Peyer's patch (tissue), 4 donors: ENCODE measurements at regions not wholly inside any gene's neighbourhood (a gene's known extent, or its start where the extent isn't known, plus 50 kb on each side); places are given as distances from the start of the nearest gene placed in this dataset.
"Not testable (repeated sequence)": the region's sequence is repeated elsewhere in the genome, so short reads cannot be mapped to it uniquely, and the experiment has no call there.

Source experiments
- DNase-seq, 3 donors: peaks; one replicate each; pipeline ENCODE4 v3.0.0-alpha.2; 2017 to 2019
- H3K27ac ChIP-seq, 4 donors: fragments of 200-600 bp; sonication (generic); one replicate each; pipeline ENCODE4 v1.5.1; 2016 to 2019
- H3K27me3 ChIP-seq, 2 donors: fragments of 200-600 bp; sonication (generic); one replicate each; pipeline ENCODE4 v1.5.1; 2019
- H3K36me3 ChIP-seq, 3 donors: fragments of 200-600 bp; sonication (generic); one replicate each; pipeline ENCODE4 v1.5.1; 2016 to 2019
- H3K4me1 ChIP-seq, 4 donors: fragments of 200-600 bp; sonication (generic); one replicate each; pipeline ENCODE4 v1.5.1; 2016 to 2019
- H3K4me3 ChIP-seq, 4 donors: fragments of 200-600 bp; sonication (generic); 1 replicate in 3 of 4; 2 replicates in 1 of 4; pipeline ENCODE4 v1.5.1; 2016 to 2019; ENCODE audit warnings: mild to moderate bottlenecking in 1 of 4
- H3K9me3 ChIP-seq, 4 donors: fragments of 200-600 bp; sonication (generic); one replicate each; pipeline ENCODE4 v1.5.1; 2016 to 2019; ENCODE audit warnings: mild to moderate bottlenecking in 1 of 4
- POLR2A ChIP-seq, 2 donors: fragments of 450-650 bp; IDR thresholded peaks; one replicate each; pipeline ENCODE4 v1.5.1; 2017; ENCODE audit warnings: antibody characterized with exemption in 2 of 2, mild to moderate bottlenecking in 2 of 2, moderate library complexity in 2 of 2
- TF ChIP-seq, protein P1 (sequence below), 6 experiments: fragments of 450-650 bp in 4 of 6; fragments of 200-600 bp in 2 of 6; sonication (generic) in 1 of 6; IDR thresholded peaks; one replicate each; pipeline ENCODE4 v1.5.1; 2017 to 2019; ENCODE audit warnings: antibody characterized with exemption in 6 of 6, mild to moderate bottlenecking in 3 of 6, moderate library complexity in 1 of 6

DNA sequence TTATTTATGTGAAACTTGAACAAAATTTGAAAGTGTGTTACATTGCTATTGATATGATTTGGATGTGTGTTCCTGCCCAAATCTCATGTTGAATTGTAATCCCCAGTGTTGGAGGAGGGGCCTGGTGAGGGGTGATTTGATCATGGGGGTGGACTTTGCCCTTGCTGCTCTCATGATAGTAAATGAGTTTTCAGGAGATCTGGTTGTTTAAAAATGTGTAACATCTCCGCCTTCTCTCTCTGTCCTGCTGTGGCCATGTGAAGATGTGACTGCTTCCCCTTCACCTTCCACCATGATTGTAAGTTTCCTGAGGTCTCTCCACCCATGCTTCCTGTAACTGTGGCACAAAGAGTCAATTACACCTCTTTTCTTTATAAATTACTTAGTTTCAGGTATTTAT lies 1731.0 kb downstream of the SLITRK5 start:
- no peak for DNase-seq
- no peak overlapping the region for H3K4me3 ChIP-seq
- no peaks in the 10 kb centered on the region for H3K36me3 ChIP-seq
- no peak for TF ChIP-seq POLR2A (IDR thresholded peaks at IDR 0.05)
- TF ChIP-seq, protein P1, sequence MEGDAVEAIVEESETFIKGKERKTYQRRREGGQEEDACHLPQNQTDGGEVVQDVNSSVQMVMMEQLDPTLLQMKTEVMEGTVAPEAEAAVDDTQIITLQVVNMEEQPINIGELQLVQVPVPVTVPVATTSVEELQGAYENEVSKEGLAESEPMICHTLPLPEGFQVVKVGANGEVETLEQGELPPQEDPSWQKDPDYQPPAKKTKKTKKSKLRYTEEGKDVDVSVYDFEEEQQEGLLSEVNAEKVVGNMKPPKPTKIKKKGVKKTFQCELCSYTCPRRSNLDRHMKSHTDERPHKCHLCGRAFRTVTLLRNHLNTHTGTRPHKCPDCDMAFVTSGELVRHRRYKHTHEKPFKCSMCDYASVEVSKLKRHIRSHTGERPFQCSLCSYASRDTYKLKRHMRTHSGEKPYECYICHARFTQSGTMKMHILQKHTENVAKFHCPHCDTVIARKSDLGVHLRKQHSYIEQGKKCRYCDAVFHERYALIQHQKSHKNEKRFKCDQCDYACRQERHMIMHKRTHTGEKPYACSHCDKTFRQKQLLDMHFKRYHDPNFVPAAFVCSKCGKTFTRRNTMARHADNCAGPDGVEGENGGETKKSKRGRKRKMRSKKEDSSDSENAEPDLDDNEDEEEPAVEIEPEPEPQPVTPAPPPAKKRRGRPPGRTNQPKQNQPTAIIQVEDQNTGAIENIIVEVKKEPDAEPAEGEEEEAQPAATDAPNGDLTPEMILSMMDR (IDR thresholded peaks at IDR 0.05) = no peak
- no peaks in the 10 kb centered on the region for H3K9me3 ChIP-seq
- H3K27me3 ChIP-seq = no peaks in the 10 kb centered on the region
- H3K27ac ChIP-seq = no peak overlapping the region
- H3K4me1 ChIP-seq = no peaks in the 10 kb centered on the region

DNA sequence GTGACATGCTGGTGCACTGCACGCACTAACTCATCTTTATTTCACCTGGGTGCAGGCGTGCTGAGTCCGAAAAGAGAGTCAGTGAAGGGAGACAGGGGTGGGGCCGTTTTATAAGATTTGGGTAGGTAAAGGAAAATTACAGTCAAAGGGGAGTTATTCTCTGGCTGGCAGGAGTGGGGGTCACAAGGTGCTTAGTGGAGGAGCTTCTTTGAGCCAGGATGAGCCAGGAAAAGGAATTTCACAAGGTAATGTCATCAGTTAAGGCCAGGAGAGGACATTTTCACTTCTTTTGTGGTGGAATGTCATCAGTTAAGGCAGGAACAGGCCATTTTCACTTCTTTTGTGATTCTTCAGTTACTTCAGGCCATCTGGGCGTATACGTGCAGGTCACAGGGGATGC lies 1734.9 kb downstream of the SLITRK5 start:
- not testable (repeated sequence) for H3K36me3 ChIP-seq, H3K9me3 ChIP-seq, H3K4me3 ChIP-seq, H3K4me1 ChIP-seq, H3K27ac ChIP-seq, DNase-seq, H3K27me3 ChIP-seq

- no peak for DNase-seq
- H3K27ac ChIP-seq = no peak overlapping the region
- H3K36me3 ChIP-seq = no peaks in the 10 kb centered on the region
- H3K27me3 ChIP-seq = no peaks in the 10 kb centered on the region
- no peaks in the 10 kb centered on the region for H3K9me3 ChIP-seq
- no peak overlapping the region for H3K4me3 ChIP-seq
- no peaks in the 10 kb centered on the region for H3K4me1 ChIP-seq
- TF ChIP-seq, protein P1 (IDR thresholded peaks at IDR 0.05) = no peak
- no peak for TF ChIP-seq POLR2A (IDR thresholded peaks at IDR 0.05)
Measured at GRCh38 chr13:89407357-89407756, 1736.2 kb downstream of the SLITRK5 start.

GRCh38 chr13:89432997-89433396 lies 1761.8 kb downstream of the SLITRK5 start:
- Histone ChIP-seq H3K27me3 (no peaks in the 10 kb centered on the region), H3K4me1 (no peaks in the 10 kb centered on the region), H3K27ac (no peak overlapping the region), H3K36me3 (no peaks in the 10 kb centered on the region), H3K4me3 (no peak overlapping the region), H3K9me3 (no peaks in the 10 kb centered on the region)
- TF ChIP-seq, protein P1 (IDR thresholded peaks at IDR 0.05) = no peak
- TF ChIP-seq POLR2A (IDR thresholded peaks at IDR 0.05) = no peak
- no peak for DNase-seq

- H3K9me3 ChIP-seq, H3K4me1 ChIP-seq, DNase-seq, H3K27ac ChIP-seq, H3K4me3 ChIP-seq, H3K27me3 ChIP-seq, H3K36me3 ChIP-seq: not testable (repeated sequence)
Measured at GRCh38 chr13:89434624-89435023, 1763.5 kb downstream of the SLITRK5 start.

GRCh38 chr13:89454681-89455080 lies 1783.5 kb downstream of the SLITRK5 start:
- Histone ChIP-seq H3K27ac (no peak overlapping the region), H3K36me3 (no peaks in the 10 kb centered on the region), H3K4me3 (no peak overlapping the region), H3K9me3 (no peaks in the 10 kb centered on the region), H3K4me1 (no peaks in the 10 kb centered on the region), H3K27me3 (no peaks in the 10 kb centered on the region)
- DNase-seq = no peak
- TF ChIP-seq, protein P1 (IDR thresholded peaks at IDR 0.05) = no peak
- TF ChIP-seq POLR2A (IDR thresholded peaks at IDR 0.05) = no peak

- no peak for TF ChIP-seq POLR2A (IDR thresholded peaks at IDR 0.05)
- TF ChIP-seq, protein P1 (IDR thresholded peaks at IDR 0.05) = no peak
- H3K4me1 ChIP-seq = no peaks in the 10 kb centered on the region
- H3K36me3 ChIP-seq = no peaks in the 10 kb centered on the region
- no peak overlapping the region for H3K4me3 ChIP-seq
- no peaks in the 10 kb centered on the region for H3K27me3 ChIP-seq
- no peaks in the 10 kb centered on the region for H3K9me3 ChIP-seq
- no peak overlapping the region for H3K27ac ChIP-seq
- no peak for DNase-seq
Measured at GRCh38 chr13:89455225-89455624, 1784.1 kb downstream of the SLITRK5 start.
